ENCODE measurements at regions not wholly inside any gene's neighbourhood (a gene's known extent, or its start where the extent isn't known, plus 50 kb on each side); places are given as distances from the start of the nearest gene placed in this dataset.

GRCh38 chr2:145141981-145142380 is 622.1 kb upstream of the ZEB2 start:
- Mint-ChIP-seq H3K4me3 (ENCODE audit: unreplicated experiment) (no peak overlapping the region), H3K9me3 (ENCODE audit: unreplicated experiment) (peaks cover 16% of the 10 kb centered on the region), H3K27me3 (ENCODE audit: unreplicated experiment) (no peaks in the 10 kb centered on the region), H3K36me3 (ENCODE audit: unreplicated experiment) (no peaks in the 10 kb centered on the region), H3K27ac (ENCODE audit: unreplicated experiment) (no peak overlapping the region), H3K4me1 (ENCODE audit: unreplicated experiment) (no peaks in the 10 kb centered on the region)
- no peak for TF ChIP-seq CTCF (IDR thresholded peaks at IDR 0.05)
- no peak for DNase-seq (ENCODE audit: extremely low spot score, unreplicated experiment)

GRCh38 chr2:145140658-145141057 is 620.7 kb upstream of the ZEB2 start:
- Mint-ChIP-seq H3K27me3 (ENCODE audit: unreplicated experiment) (no peaks in the 10 kb centered on the region), H3K4me1 (ENCODE audit: unreplicated experiment) (peaks cover 7% of the 10 kb centered on the region), H3K4me3 (ENCODE audit: unreplicated experiment) (no peak overlapping the region), H3K9me3 (ENCODE audit: unreplicated experiment) (peaks cover 8% of the 10 kb centered on the region), H3K36me3 (ENCODE audit: unreplicated experiment) (no peaks in the 10 kb centered on the region), H3K27ac (ENCODE audit: unreplicated experiment) (no peak overlapping the region)
- no peak for TF ChIP-seq CTCF (IDR thresholded peaks at IDR 0.05)
- no peak for DNase-seq (ENCODE audit: extremely low spot score, unreplicated experiment)

- no peak for TF ChIP-seq CTCF (IDR thresholded peaks at IDR 0.05)
- Mint-ChIP-seq H3K4me1 (ENCODE audit: unreplicated experiment) (peaks cover 9% of the 10 kb centered on the region), H3K27ac (ENCODE audit: unreplicated experiment) (no peak overlapping the region), H3K27me3 (ENCODE audit: unreplicated experiment) (no peaks in the 10 kb centered on the region), H3K4me3 (ENCODE audit: unreplicated experiment) (no peak overlapping the region), H3K36me3 (ENCODE audit: unreplicated experiment) (no peaks in the 10 kb centered on the region), H3K9me3 (ENCODE audit: unreplicated experiment) (no peaks in the 10 kb centered on the region)
- no peak for DNase-seq (ENCODE audit: extremely low spot score, unreplicated experiment)
These were observed 618.7 kb upstream of the ZEB2 start for GRCh38 chr2:145138626-145139025.

- H3K4me3 Mint-ChIP-seq (ENCODE audit: unreplicated experiment), result no peak overlapping the region
- no peak for TF ChIP-seq CTCF (IDR thresholded peaks at IDR 0.05)
- no peaks in the 10 kb centered on the region for H3K9me3 Mint-ChIP-seq (ENCODE audit: unreplicated experiment)
- peaks cover 9% of the 10 kb centered on the region for H3K4me1 Mint-ChIP-seq (ENCODE audit: unreplicated experiment)
- H3K36me3 Mint-ChIP-seq (ENCODE audit: unreplicated experiment), result no peaks in the 10 kb centered on the region
- no peak for DNase-seq (ENCODE audit: extremely low spot score, unreplicated experiment)
- H3K27me3 Mint-ChIP-seq (ENCODE audit: unreplicated experiment), result no peaks in the 10 kb centered on the region
- no peak overlapping the region for H3K27ac Mint-ChIP-seq (ENCODE audit: unreplicated experiment)
These were observed 618.0 kb upstream of the ZEB2 start for GRCh38 chr2:145137901-145138300.

GRCh38 chr2:145137211-145137610 is 617.3 kb upstream of the ZEB2 start:
- no peak for DNase-seq (ENCODE audit: extremely low spot score, unreplicated experiment)
- no peak overlapping the region for H3K27ac Mint-ChIP-seq (ENCODE audit: unreplicated experiment)
- no peaks in the 10 kb centered on the region for H3K9me3 Mint-ChIP-seq (ENCODE audit: unreplicated experiment)
- no peak for TF ChIP-seq CTCF (IDR thresholded peaks at IDR 0.05)
- no peaks in the 10 kb centered on the region for H3K27me3 Mint-ChIP-seq (ENCODE audit: unreplicated experiment)
- H3K4me3 Mint-ChIP-seq (ENCODE audit: unreplicated experiment), result no peak overlapping the region
- peaks cover 9% of the 10 kb centered on the region for H3K4me1 Mint-ChIP-seq (ENCODE audit: unreplicated experiment)
- no peaks in the 10 kb centered on the region for H3K36me3 Mint-ChIP-seq (ENCODE audit: unreplicated experiment)

Data from osteocyte (in vitro differentiated cells).